GM21515 (cell line): ENCODE measurements at regions not wholly inside any gene's neighbourhood (a gene's known extent, or its start where the extent isn't known, plus 50 kb on each side); places are given as distances from the start of the nearest gene placed in this dataset.

Source experiments
- ATAC-seq: cut with Tn5 transposase; IDR thresholded peaks from one replicate; pipeline ENCODE4 v1.9.1; 2021; ENCODE audit not compliant: unreplicated experiment

GRCh38 chr15:96390986-96391385 lies 60.5 kb downstream of the NR2F2 start:
- no peak for ATAC-seq

- no peak for ATAC-seq
These were observed 62.1 kb downstream of the NR2F2 start for GRCh38 chr15:96392380-96393208.

- no peak for ATAC-seq
These were observed 62.7 kb downstream of the NR2F2 start for GRCh38 chr15:96393209-96393513.

- ATAC-seq = no peak
These were observed 65.2 kb downstream of the NR2F2 start for GRCh38 chr15:96395687-96396086.

GRCh38 chr15:96398776-96399175 lies 68.3 kb downstream of the NR2F2 start:
- ATAC-seq = no peak

GRCh38 chr15:96402403-96402802 lies 71.9 kb downstream of the NR2F2 start:
- ATAC-seq = no peak

- no peak for ATAC-seq
These were observed 72.6 kb downstream of the NR2F2 start for GRCh38 chr15:96403071-96403470.

GRCh38 chr15:96403932-96404331 lies 73.4 kb downstream of the NR2F2 start:
- no peak for ATAC-seq

GRCh38 chr15:96404560-96404959 lies 74.1 kb downstream of the NR2F2 start:
- ATAC-seq = no peak

GRCh38 chr15:96406291-96406690 lies 75.8 kb downstream of the NR2F2 start:
- no peak for ATAC-seq

GRCh38 chr15:96406701-96407100 lies 76.2 kb downstream of the NR2F2 start:
- no peak for ATAC-seq

GRCh38 chr15:96407482-96407881 lies 77.0 kb downstream of the NR2F2 start:
- ATAC-seq = no peak

- ATAC-seq = no peak
These were observed 78.2 kb downstream of the NR2F2 start for GRCh38 chr15:96408591-96409183.

GRCh38 chr15:96409215-96410138 lies 79.0 kb downstream of the NR2F2 start:
- ATAC-seq = no peak

- ATAC-seq = no peak
These were observed 79.9 kb downstream of the NR2F2 start for GRCh38 chr15:96410175-96411055.

- ATAC-seq = no peak
These were observed 80.8 kb downstream of the NR2F2 start for GRCh38 chr15:96411056-96412031.

GRCh38 chr15:96412045-96412905 lies 81.8 kb downstream of the NR2F2 start:
- no peak for ATAC-seq

- no peak for ATAC-seq
These were observed 82.4 kb downstream of the NR2F2 start for GRCh38 chr15:96412906-96413231.

GRCh38 chr15:96413657-96414056 lies 83.2 kb downstream of the NR2F2 start:
- no peak for ATAC-seq
